Ovary (tissue), 7 donors: ENCODE measurements at regions not wholly inside any gene's neighbourhood (a gene's known extent, or its start where the extent isn't known, plus 50 kb on each side); places are given as distances from the start of the nearest gene placed in this dataset.

Experiments used
- DNase-seq, 5 donors: peaks; one replicate each; pipeline ENCODE4 v3.0.0-alpha.2; 2019 to 2020
- H3K27ac ChIP-seq, 2 donors: fragments of 200-600 bp; one replicate each; pipeline versions ENCODE4 v1.5.1 to v1.8.0; 2019 to 2022
- H3K27me3 ChIP-seq: fragments of 200-600 bp; one replicate; pipeline ENCODE4 v1.8.0; 2022
- H3K36me3 ChIP-seq: fragments of 200-600 bp; sonication (generic); one replicate; pipeline ENCODE4 v1.5.1; 2019
- H3K4me1 ChIP-seq: one replicate; pipeline ENCODE4 v1.8.1; 2013; ENCODE audit warnings: mild to moderate bottlenecking, moderate library complexity; ENCODE audit not compliant: insufficient read depth
- H3K4me3 ChIP-seq: fragments of 200-600 bp; sonication (generic); one replicate; pipeline ENCODE4 v1.5.1; 2017
- H3K9me3 ChIP-seq, 2 donors: fragments of 200-600 bp in 1 of 2; sonication (generic) in 1 of 2; one replicate each; pipeline versions ENCODE4 v1.5.1 to v1.8.1; 2013 to 2019; ENCODE audit warnings: mild to moderate bottlenecking in 1 of 2, moderate library complexity in 1 of 2
- CTCF ChIP-seq, 3 donors: fragments of 450-650 bp in 2 of 3; fragments of 200-600 bp in 1 of 3; IDR thresholded peaks; one replicate each; pipeline versions ENCODE4 v1.5.1 to v1.8.0; 2016 to 2022; ENCODE audit warnings: antibody characterized with exemption in 3 of 3, mild to moderate bottlenecking in 1 of 3
- EP300 ChIP-seq: sonication (generic); formaldehyde crosslinking; IDR thresholded peaks from one replicate; pipeline ENCODE4 v1.6.1; 2017; ENCODE audit warnings: antibody characterized with exemption
- POLR2A ChIP-seq: fragments of 450-650 bp; IDR thresholded peaks from one replicate; pipeline ENCODE4 v1.6.1; 2017; ENCODE audit warnings: antibody characterized with exemption, mild to moderate bottlenecking, moderate library complexity
- WGBS, 3 donors: extraction: QIAGEN DNeasy Blood & Tissue Kit in 1 of 3; methylation state at CpG; one replicate each; pipeline versions ENCODE4 v1.1.5 to v1.1.7; 2013 to 2017; 5-methylcytosine and 5-hydroxymethylcytosine counted together
- intact Hi-C, 4 donors: fragments of 100-400 bp; cut with DNase I; formaldehyde crosslinking; loops; one replicate each; pipeline versions ENCODE4 v1.11.0 to v1.15.1; 2022 to 2023
- donor health status: DM: no; HTN: no; CAD: no; lungs with moderate emphysema.
- donor health status: DM: no; HTN: no; CAD: no.
- donor health status: Bipolar disorder and iron deficiency.
- donor health status: DM: no; HTN: no; CAD: no.
- donor health status: DM: yes; HTN: yes; CAD: no.

GRCh38 chr12:107544937-107545336, 140.7 kb upstream of the PWP1 start:
- Histone ChIP-seq H3K27me3 (no peaks in the 10 kb centered on the region), H3K9me3 (no peaks in the 10 kb centered on the region), H3K4me1 (no peaks in the 10 kb centered on the region), H3K4me3 (no peak overlapping the region), H3K36me3 (no peaks in the 10 kb centered on the region), H3K27ac (no peak overlapping the region)
- WGBS, 3 donors, result 52 to 67% (median 54%) methylated on average over 2 of the region's 2 CpGs
- intact Hi-C loops, result no loop called here
- DNase-seq, result no peak
- TF ChIP-seq POLR2A, result no peak
- TF ChIP-seq CTCF (IDR thresholded peaks at IDR 0.05), result no peak
- no peak for TF ChIP-seq EP300

- H3K27me3 ChIP-seq, result no peaks in the 10 kb centered on the region
- TF ChIP-seq POLR2A (no peak), CTCF (IDR thresholded peaks at IDR 0.05) (no peak), EP300 (no peak)
- 35 to 38% (median 37%) methylated on average over 6 of the region's 6 CpGs for WGBS, 3 donors
- DNase-seq, result no peak
- H3K9me3 ChIP-seq, result no peaks in the 10 kb centered on the region
- H3K36me3 ChIP-seq, result no peaks in the 10 kb centered on the region
- no peak overlapping the region for H3K27ac ChIP-seq
- no peak overlapping the region for H3K4me3 ChIP-seq
- intact Hi-C loops, result no loop called here
- no peaks in the 10 kb centered on the region for H3K4me1 ChIP-seq
Observed at GRCh38 chr12:107545737-107546353, 139.8 kb upstream of the PWP1 start.

GRCh38 chr12:107547389-107547788, 138.2 kb upstream of the PWP1 start:
- no peaks in the 10 kb centered on the region for H3K4me1 ChIP-seq
- H3K9me3 ChIP-seq, result no peaks in the 10 kb centered on the region
- no peak overlapping the region for H3K27ac ChIP-seq
- 56 to 71% (median 70%) methylated on average over 3 of the region's 3 CpGs for WGBS, 3 donors
- DNase-seq, result no peak
- TF ChIP-seq CTCF (IDR thresholded peaks at IDR 0.05) (no peak), EP300 (no peak), POLR2A (no peak)
- H3K36me3 ChIP-seq, result no peaks in the 10 kb centered on the region
- H3K4me3 ChIP-seq, result no peak overlapping the region
- H3K27me3 ChIP-seq, result no peaks in the 10 kb centered on the region
- intact Hi-C loops, result no loop called here

GRCh38 chr12:107549651-107550480, 135.7 kb upstream of the PWP1 start:
- DNase-seq, result no peak
- intact Hi-C loops, result no loop called here
- 66 to 84% (median 75%) methylated on average over 4 of the region's 4 CpGs for WGBS, 3 donors

More at GRCh38 chr12:107549651-107550480, 135.7 kb upstream of the PWP1 start:
- H3K27me3 ChIP-seq, result no peaks in the 10 kb centered on the region
- H3K27ac ChIP-seq, result no peak overlapping the region
- no peaks in the 10 kb centered on the region for H3K36me3 ChIP-seq
- H3K4me3 ChIP-seq, result no peak overlapping the region
- TF ChIP-seq POLR2A, result no peak
- no peak for TF ChIP-seq CTCF (IDR thresholded peaks at IDR 0.05)
- no peak for TF ChIP-seq EP300
- H3K4me1 ChIP-seq, result no peaks in the 10 kb centered on the region
- H3K9me3 ChIP-seq, result no peaks in the 10 kb centered on the region
